ENCODE measurements at regions not wholly inside any gene's neighbourhood (a gene's known extent, or its start where the extent isn't known, plus 50 kb on each side); places are given as distances from the start of the nearest gene placed in this dataset.

DNA sequence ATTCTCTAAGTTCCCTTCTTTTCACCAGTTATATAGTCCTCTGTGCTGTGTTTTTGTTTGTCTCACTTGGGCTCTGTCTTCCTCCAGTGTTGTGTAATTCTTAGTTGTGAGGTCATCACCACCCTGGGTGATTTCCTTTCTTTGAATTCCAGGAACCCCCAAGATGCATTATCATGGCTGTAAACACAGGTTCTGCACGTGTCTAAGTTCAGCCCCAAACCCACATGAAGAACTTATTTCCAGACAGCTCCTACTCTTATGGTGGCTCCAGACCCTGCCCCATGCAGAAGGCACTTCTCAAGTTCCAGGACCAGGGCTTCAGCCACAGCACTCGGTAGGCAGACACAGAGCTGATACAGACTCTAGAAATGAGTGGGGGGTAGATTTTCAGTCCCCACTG, 560.5 kb downstream of the BCL11B start:
- Mint-ChIP-seq H3K27ac (peak overlapping the region; percentile 69), H3K4me1 (peaks cover 25% of the 10 kb centered on the region), H3K27me3 (peaks cover 7% of the 10 kb centered on the region), H3K36me3 (ENCODE audit: low read depth) (no peaks in the 10 kb centered on the region), H3K4me3 (peak overlapping the region; percentile 40), H3K9me3 (no peaks in the 10 kb centered on the region)
- DNase-seq, result peak; percentile 81
- intact Hi-C loops (cut with micrococcal nuclease), result no loop called here

DNA sequence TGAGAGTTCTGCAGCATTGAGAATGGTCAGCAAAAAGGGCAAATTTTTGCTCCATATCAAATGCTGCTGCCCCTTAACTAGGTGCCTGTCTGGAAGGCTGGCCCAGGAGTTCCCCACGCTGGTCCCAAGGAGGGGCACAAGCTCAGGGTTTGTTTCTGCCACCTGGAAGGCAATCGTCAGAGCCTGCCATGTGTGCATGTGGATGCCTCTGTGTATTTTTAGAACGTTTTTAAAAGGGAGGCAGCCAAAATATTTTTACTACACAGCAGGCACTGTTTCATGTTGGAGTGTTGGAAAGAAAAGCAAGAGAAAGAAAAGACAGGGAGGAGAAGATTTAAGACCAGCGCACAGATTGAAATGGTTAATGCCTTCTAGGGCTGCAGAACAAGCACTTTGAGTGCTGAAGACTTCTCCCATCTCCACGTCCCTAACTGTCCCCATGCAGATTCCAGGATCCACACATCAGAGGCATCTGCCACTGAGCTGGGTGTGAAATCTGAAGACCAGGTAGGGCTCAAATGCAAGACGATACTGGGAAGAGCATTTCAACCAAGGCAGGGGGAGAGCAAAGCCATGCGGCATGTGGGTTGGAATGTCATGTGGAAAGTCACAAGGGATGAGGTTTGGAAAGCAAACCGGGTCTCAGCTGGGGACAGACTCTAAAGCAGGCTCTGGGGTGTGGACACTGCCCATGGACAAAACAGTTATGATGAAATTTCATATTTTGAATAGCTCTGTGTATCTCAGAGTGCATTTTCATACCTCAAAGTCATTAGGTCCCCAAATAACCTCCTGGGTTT, 557.2 kb downstream of the BCL11B start:
- Mint-ChIP-seq H3K36me3 (ENCODE audit: low read depth) (no peaks in the 10 kb centered on the region), H3K9me3 (no peaks in the 10 kb centered on the region), H3K27ac (no peak overlapping the region), H3K27me3 (peaks cover 4% of the 10 kb centered on the region), H3K4me3 (no peak overlapping the region), H3K4me1 (peaks cover 16% of the 10 kb centered on the region)
- intact Hi-C loops (cut with micrococcal nuclease), result no loop called here
- no peak for DNase-seq

DNA sequence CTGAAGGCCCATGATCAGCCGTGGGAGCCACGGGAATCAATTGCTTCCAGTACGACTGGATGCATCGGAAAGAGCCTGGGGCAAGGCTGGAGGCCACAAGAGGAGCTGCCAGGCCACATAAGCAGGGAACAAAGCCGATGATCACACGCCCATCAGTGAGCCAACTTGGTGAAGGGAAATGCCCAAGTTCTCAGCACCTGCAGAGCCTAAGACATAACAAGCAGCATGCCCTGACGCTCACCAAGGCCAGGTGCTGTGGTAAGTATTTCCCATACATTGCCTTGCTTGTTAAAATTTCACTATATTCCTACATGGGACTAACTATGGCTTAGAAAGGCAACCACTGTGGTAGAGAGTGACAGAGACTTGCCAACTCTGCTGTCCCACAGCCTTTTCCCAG, 555.9 kb downstream of the BCL11B start:
- intact Hi-C loops (cut with micrococcal nuclease), result no loop called here
- Mint-ChIP-seq H3K4me3 (no peak overlapping the region), H3K36me3 (ENCODE audit: low read depth) (no peaks in the 10 kb centered on the region), H3K9me3 (no peaks in the 10 kb centered on the region), H3K4me1 (peaks cover 9% of the 10 kb centered on the region), H3K27me3 (peaks cover 4% of the 10 kb centered on the region), H3K27ac (no peak overlapping the region)
- no peak for DNase-seq

DNA sequence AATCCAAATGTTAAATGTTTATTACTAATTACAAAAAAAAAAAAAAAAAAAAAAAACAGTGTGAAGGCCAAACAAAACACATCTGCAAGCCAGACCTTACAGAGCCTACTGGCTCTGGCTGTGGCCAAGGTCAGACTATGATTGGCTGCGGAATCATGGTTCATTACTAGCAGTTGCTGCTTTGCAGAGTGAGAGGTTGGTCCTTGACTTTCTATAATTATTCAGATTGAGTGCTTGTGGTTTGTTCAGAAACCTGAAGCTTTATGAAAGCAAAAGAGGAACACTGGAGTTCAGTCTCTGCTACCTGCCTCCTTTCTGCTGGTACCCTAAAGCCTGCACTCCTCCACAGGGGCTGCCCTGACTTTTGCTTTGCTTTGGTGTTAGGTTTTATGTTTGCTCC, 550.9 kb downstream of the BCL11B start:
- no peaks in the 10 kb centered on the region for H3K36me3 Mint-ChIP-seq (ENCODE audit: low read depth)
- no peak overlapping the region for H3K27ac Mint-ChIP-seq
- H3K4me1 Mint-ChIP-seq, result peaks cover 3% of the 10 kb centered on the region
- no peaks in the 10 kb centered on the region for H3K9me3 Mint-ChIP-seq
- intact Hi-C loops (cut with micrococcal nuclease), result no loop called here
- H3K27me3 Mint-ChIP-seq, result peaks cover 6% of the 10 kb centered on the region
- no peak overlapping the region for H3K4me3 Mint-ChIP-seq
- DNase-seq, result no peak

DNA sequence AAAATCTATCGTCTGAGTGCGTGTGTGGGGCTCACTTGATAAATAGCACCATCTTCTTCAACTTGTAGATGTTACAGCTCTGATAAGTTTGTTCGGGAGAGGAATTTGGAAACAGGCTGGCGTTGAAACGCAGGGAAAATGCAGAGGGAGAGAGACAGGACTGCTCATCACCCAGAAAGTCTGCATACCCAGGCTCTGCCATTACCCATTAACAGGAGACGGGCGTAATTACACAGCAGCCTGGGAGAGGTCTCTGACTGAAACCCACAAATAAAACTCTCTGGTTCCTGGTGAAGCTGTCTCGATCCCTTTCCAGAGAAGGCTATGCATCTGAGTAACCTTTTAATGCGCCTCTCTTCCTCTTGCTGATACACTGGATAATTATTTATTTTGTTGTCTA, 547.3 kb downstream of the BCL11B start:
- no peaks in the 10 kb centered on the region for H3K36me3 Mint-ChIP-seq (ENCODE audit: low read depth)
- intact Hi-C loops (cut with micrococcal nuclease), result no loop called here
- peaks cover 3% of the 10 kb centered on the region for H3K4me1 Mint-ChIP-seq
- DNase-seq, result no peak
- peaks cover 8% of the 10 kb centered on the region for H3K27me3 Mint-ChIP-seq
- no peak overlapping the region for H3K4me3 Mint-ChIP-seq
- no peak overlapping the region for H3K27ac Mint-ChIP-seq
- H3K9me3 Mint-ChIP-seq, result no peaks in the 10 kb centered on the region

DNA sequence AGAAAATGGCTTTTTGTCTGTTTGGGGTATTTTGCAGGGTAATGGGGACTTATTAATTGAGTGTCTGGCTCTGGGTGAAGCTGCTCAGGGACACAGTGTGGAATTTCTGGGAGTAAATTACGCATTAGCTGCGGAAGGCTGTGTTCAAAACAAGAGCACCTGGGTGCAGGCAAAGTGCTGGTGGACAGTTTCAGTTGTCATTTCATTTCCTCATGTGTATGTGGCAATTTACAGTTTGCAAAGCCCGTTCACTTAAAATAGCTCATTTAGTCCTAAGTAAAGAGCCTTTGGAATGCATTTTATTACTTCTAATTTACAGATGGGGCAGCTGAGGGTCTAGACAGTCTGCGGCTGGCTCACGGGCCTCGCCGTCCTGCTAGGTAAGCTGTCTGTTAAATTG, 546.8 kb downstream of the BCL11B start:
- no peaks in the 10 kb centered on the region for H3K36me3 Mint-ChIP-seq (ENCODE audit: low read depth)
- no peak for DNase-seq
- intact Hi-C loops (cut with micrococcal nuclease), result no loop called here
- H3K27ac Mint-ChIP-seq, result no peak overlapping the region
- no peaks in the 10 kb centered on the region for H3K9me3 Mint-ChIP-seq
- peaks cover 8% of the 10 kb centered on the region for H3K27me3 Mint-ChIP-seq
- H3K4me3 Mint-ChIP-seq, result no peak overlapping the region
- peaks cover 3% of the 10 kb centered on the region for H3K4me1 Mint-ChIP-seq

DNA sequence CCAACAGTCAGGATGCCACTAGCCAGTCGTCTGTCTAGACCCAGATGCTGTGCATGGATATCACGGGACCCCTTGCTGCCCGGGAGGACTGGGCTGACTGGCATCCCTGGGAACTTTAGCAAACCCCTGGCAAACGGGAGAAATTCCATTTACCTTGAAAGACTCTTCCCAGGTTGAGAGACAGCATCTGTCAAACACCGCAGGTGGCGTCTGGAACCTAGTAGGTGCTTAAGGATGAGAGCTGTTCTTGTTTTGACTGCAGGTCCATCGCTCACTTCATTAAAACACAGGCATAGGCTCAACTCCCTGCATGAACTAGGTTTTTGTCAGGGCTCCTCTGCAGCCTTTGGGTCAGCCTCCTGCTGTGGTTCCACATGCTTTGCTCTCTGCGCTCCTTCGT, 546.3 kb downstream of the BCL11B start:
- Mint-ChIP-seq H3K27me3 (peaks cover 8% of the 10 kb centered on the region), H3K36me3 (ENCODE audit: low read depth) (no peaks in the 10 kb centered on the region), H3K27ac (no peak overlapping the region), H3K4me1 (peaks cover 3% of the 10 kb centered on the region), H3K4me3 (no peak overlapping the region), H3K9me3 (no peaks in the 10 kb centered on the region)
- intact Hi-C loops (cut with micrococcal nuclease), result no loop called here
- no peak for DNase-seq

DNA sequence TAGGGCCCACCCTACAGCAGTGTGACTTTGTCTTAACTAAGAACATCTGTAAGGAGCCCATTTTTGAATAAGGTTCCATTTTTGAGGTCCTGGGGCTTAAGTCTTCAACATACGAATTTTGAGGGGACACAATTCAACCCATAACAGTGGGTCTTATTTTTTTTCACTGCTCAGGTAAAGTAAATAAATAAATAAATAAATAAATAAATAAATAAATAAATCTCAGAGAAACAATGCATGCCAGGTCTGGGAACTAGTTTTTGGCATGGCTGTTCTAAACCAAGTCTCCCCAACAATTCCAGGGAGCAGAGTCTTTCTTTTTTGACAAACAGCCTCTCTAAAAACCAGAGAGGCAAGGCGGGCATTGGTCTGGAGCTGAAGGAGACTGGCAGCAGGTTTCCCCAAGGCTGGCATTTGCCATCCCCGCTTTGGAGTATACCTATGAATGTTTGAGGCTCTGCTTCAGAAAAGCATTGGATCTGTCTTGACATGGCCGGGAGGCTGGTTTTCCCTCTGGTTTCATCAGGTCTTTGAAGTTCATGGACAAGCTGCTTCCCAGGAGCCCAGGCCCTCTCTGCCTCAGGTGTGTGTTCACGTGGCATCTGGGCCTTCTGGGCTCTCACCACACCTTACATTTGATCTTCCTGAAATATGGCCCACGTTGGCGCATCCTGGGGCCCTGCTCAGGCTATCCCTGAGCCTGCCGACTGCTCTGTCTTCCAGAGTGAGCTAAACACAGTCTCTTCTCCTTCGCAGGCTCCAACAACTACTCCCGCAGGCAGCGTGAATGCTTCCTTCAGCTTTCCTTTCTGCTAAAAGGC, 545.2 kb downstream of the BCL11B start:
- peaks cover 8% of the 10 kb centered on the region for H3K27me3 Mint-ChIP-seq
- no peak overlapping the region for H3K27ac Mint-ChIP-seq
- no peak overlapping the region for H3K4me3 Mint-ChIP-seq
- no peaks in the 10 kb centered on the region for H3K36me3 Mint-ChIP-seq (ENCODE audit: low read depth)
- peaks cover 4% of the 10 kb centered on the region for H3K9me3 Mint-ChIP-seq
- intact Hi-C loops (cut with micrococcal nuclease), result no loop called here
- no peak for DNase-seq
- H3K4me1 Mint-ChIP-seq, result no peaks in the 10 kb centered on the region

DNA sequence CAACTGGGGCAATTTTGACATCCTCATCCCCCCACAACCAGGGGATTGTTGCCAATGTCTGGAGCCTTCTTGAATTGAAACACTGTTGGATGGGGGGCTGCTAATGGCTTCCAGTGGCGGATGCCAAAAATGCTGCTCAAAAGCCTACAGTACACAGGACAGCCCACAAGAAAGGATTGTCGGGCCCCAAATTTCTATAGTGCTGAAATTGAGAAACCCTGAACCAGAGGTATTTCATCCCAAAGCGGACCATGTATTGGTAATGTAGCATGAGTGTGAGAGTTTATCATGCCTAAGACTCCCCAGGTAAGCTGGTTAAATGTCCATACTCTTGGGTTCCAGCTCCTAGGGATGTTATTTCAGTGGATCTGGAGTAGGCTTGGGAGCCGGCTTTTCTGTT, 544.0 kb downstream of the BCL11B start:
- Mint-ChIP-seq H3K4me1 (no peaks in the 10 kb centered on the region), H3K9me3 (peaks cover 4% of the 10 kb centered on the region), H3K36me3 (ENCODE audit: low read depth) (no peaks in the 10 kb centered on the region), H3K27me3 (peaks cover 8% of the 10 kb centered on the region), H3K27ac (no peak overlapping the region), H3K4me3 (no peak overlapping the region)
- intact Hi-C loops (cut with micrococcal nuclease), result no loop called here
- DNase-seq, result no peak

DNA sequence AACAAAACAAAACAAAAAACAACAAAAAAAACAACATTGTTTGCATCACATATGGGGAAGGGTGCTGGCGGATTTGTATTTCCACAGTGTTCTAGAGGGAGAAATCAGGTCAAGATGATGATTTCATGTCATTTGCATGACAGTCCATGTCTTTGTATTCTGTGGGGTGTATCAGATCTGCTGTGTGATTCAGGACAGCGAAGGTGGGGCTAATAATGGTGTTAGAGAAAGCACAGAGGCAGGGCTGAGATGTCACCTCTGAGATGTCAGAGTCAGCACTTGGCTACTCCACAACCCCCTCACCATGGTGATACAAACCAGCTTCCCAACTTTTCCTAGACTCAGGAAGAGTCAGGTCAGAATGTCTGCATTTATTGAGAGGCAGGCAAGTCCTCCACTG, 543.2 kb downstream of the BCL11B start:
- intact Hi-C loops (cut with micrococcal nuclease), result no loop called here
- Mint-ChIP-seq H3K4me3 (no peak overlapping the region), H3K4me1 (no peaks in the 10 kb centered on the region), H3K36me3 (ENCODE audit: low read depth) (no peaks in the 10 kb centered on the region), H3K27ac (no peak overlapping the region), H3K9me3 (peaks cover 4% of the 10 kb centered on the region), H3K27me3 (peaks cover 10% of the 10 kb centered on the region)
- DNase-seq, result no peak

DNA sequence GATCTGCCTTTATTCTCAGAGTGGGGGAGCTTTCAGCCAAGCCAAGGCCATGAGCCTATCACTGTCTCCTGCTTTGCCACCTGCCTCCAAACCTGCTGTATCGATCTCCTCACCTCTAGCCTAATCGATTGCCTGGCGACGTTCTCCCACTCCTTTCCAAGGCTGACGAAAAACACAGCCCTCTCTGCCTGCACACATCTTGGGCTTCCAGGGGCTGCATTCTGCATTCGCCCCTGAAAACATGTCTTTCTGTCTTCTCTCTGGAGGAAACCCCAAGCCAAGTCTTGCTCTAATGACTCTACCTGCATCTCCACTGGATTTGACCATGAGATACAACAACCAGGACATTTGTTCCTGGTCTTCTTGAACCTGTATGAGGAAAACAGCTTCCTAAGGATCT, 540.7 kb downstream of the BCL11B start:
- no peaks in the 10 kb centered on the region for H3K4me1 Mint-ChIP-seq
- intact Hi-C loops (cut with micrococcal nuclease), result no loop called here
- no peak overlapping the region for H3K27ac Mint-ChIP-seq
- H3K27me3 Mint-ChIP-seq, result peaks cover 3% of the 10 kb centered on the region
- no peak overlapping the region for H3K4me3 Mint-ChIP-seq
- no peak for DNase-seq
- H3K9me3 Mint-ChIP-seq, result peaks cover 19% of the 10 kb centered on the region
- no peaks in the 10 kb centered on the region for H3K36me3 Mint-ChIP-seq (ENCODE audit: low read depth)

DNA sequence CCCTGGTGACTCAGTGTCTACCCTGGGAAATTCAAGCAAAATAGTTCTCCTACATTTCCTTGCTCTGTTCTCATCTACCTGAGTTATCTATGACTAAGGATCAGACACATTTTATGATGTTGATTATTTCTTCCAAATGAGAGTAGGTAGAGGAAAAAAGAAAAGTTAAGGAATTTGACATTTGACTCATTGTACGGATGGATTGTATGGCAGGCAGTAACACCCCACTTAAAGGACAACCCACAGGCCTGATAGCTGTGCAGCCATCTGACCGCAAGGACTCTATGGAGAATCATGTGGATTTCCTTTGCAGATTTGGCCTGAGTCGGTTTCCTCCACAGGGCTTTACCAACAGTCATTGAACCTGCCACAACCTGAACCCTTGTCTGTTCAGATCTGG, 540.3 kb downstream of the BCL11B start:
- Mint-ChIP-seq H3K27me3 (peaks cover 2% of the 10 kb centered on the region), H3K4me1 (no peaks in the 10 kb centered on the region), H3K36me3 (ENCODE audit: low read depth) (no peaks in the 10 kb centered on the region), H3K4me3 (no peak overlapping the region), H3K9me3 (peaks cover 19% of the 10 kb centered on the region), H3K27ac (no peak overlapping the region)
- DNase-seq, result no peak
- intact Hi-C loops (cut with micrococcal nuclease), result no loop called here

DNA sequence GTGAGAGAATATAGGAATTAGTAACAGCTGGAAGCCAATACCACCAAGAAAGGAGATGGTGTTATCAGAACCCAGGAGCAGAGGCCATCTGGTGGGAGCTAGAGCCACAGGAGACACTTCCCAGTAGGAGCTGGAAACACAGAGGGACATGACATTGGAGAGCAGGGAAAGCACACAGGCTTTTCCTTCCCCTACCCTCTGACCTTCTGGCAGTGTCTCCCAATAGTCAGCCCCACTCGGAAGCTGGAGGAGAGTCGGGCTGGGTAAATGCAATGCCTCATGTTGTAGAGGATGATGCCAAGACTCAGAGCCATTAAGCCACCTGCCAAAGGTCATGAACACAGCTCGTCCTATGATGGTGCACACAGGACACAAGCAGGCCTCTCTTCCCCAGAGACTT, 538.5 kb downstream of the BCL11B start:
- Mint-ChIP-seq H3K4me3 (no peak overlapping the region), H3K27ac (no peak overlapping the region), H3K4me1 (no peaks in the 10 kb centered on the region), H3K36me3 (ENCODE audit: low read depth) (no peaks in the 10 kb centered on the region), H3K9me3 (peaks cover 19% of the 10 kb centered on the region), H3K27me3 (peaks cover 2% of the 10 kb centered on the region)
- intact Hi-C loops (cut with micrococcal nuclease), result no loop called here
- DNase-seq, result no peak

DNA sequence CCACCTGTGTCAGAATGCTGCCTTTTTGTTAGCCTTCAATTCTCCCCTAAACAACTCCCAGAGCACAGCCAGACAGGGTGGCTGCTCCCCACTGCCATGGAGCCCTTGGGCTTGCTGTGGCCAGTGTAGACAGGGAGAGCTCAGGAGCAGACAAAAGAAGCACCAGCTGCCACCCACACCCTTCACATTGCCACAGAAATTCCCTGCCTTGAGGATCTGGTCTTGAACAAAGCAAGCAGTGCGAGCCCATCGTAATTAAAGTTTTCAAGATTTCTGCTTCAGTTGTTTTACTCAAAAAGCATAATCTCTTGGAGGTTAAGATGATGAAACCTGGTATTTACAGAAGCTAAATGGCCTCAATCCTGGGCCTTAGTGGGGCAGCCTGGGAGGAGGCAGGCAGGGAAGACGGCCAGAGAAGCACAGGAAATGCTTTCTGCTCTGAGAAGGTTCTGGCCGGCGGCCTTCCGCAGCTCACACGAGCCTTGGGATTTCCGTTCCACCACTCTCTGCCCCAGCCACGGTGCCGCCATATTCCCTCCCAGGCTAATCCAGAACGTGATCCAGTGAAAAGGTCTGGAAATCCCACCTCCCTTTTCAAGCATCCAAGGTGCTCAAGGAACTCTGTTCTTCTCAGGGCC, 535.2 kb downstream of the BCL11B start:
- intact Hi-C loops (cut with micrococcal nuclease), result no loop called here
- no peak for DNase-seq
- Mint-ChIP-seq H3K4me1 (no peaks in the 10 kb centered on the region), H3K9me3 (peaks cover 15% of the 10 kb centered on the region), H3K4me3 (no peak overlapping the region), H3K36me3 (ENCODE audit: low read depth) (no peaks in the 10 kb centered on the region), H3K27ac (peak overlapping the region; percentile 31), H3K27me3 (peaks cover 2% of the 10 kb centered on the region)

All from activated CD4-positive, alpha-beta T cell treated with anti-CD3 and anti-CD28 coated beads, Interleukin-2, amount 10 ng/mL, durations not matched to agents 24 days and 14 days (primary cell).